ENCODE measurements at regions not wholly inside any gene's neighbourhood (a gene's known extent, or its start where the extent isn't known, plus 50 kb on each side); places are given as distances from the start of the nearest gene placed in this dataset.

DNA sequence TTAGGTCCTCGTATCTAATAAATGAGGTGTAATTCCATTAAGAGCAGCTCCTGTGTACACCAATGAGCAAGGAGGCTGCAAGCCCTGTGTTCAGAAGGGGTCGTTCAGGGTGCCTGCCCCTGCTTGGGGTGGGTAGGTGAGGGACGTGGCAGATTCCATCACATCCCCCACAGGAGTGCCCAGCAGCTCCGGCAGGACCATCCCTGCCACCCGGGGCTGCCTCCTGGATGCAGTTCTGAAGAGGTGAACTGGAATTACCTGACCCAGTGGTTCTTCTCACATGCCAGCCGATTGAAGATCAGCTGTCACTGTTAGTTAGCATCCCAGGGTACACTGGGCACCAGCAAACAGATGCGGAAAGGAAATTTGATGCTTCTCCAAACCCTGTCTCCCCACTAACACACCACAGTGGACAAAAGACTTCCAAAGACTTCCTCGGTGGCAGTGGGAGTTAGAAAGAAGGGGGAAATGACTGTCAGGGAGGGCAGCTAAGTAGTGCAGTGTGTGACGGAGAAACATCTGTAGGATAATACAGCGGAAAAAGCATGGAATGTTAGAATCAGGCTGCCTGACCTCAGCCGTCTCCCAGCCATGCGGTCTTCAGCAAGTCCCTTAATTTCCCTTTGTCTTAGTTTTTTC, 313.6 kb upstream of the ZMIZ1 start:
- TF ChIP-seq, protein P1, sequence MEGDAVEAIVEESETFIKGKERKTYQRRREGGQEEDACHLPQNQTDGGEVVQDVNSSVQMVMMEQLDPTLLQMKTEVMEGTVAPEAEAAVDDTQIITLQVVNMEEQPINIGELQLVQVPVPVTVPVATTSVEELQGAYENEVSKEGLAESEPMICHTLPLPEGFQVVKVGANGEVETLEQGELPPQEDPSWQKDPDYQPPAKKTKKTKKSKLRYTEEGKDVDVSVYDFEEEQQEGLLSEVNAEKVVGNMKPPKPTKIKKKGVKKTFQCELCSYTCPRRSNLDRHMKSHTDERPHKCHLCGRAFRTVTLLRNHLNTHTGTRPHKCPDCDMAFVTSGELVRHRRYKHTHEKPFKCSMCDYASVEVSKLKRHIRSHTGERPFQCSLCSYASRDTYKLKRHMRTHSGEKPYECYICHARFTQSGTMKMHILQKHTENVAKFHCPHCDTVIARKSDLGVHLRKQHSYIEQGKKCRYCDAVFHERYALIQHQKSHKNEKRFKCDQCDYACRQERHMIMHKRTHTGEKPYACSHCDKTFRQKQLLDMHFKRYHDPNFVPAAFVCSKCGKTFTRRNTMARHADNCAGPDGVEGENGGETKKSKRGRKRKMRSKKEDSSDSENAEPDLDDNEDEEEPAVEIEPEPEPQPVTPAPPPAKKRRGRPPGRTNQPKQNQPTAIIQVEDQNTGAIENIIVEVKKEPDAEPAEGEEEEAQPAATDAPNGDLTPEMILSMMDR (conservative IDR thresholded peaks at IDR 0.05) = no peak
- no peak for TF ChIP-seq EZH2 (IDR thresholded peaks at IDR 0.05; ENCODE audit: low read depth)

All from PC-9 (cell line).